CD4-positive, alpha-beta T cell treated with Interleukin-2 at 100 ng/mL for 4 hours (primary cell): ENCODE measurements at regions not wholly inside any gene's neighbourhood (a gene's known extent, or its start where the extent isn't known, plus 50 kb on each side); places are given as distances from the start of the nearest gene placed in this dataset.

Experiments
- DNase-seq: peaks from one replicate; pipeline ENCODE4 v3.0.0-alpha.2; 2020; ENCODE audit warnings: low spot score

DNA sequence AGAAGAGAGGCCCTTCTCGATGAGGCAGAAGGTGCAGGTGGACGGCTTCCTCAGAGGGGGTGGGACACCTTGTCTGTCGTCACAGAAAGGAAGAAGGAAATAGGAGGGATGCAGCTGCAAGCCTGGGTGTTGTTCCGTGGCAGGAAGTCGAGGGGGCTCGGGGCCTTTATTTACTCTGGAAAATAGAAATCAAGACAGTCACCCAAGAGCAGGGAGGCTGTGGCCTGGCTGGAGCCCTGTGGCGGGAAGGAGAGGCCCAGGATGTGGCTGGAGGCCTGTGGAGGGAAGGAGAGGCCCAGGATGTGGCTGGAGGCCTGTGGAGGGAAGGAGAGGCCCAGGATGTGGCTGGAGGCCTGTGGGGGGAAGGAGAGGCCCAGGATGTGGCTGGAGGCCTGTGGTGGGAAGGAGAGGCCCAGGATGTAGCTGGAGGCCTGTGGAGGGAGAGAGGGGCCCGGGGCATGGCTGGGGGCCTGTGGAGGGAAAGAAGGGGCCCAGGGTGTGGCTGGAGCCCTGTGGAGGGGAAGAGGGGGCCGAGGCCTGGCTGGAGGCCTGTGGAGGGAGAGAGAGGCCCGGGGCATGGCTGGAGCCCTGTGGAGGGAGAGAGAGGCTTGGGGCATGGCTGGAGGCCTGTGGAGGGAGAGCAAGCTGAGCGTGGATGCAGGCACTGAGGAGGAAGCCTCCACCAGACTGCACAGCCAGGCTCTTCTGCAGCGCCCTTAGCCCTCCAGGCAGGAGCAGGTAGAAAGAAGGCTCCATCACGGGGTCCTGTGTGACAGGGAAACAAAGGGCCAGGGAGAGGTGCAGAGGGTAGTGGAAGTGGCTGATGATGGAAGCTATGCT, 97.3 kb upstream of the SFMBT2 start:
- DNase-seq = no peak

GRCh38 chr10:7506571-7506970, 95.7 kb upstream of the SFMBT2 start:
- DNase-seq = no peak

- no peak for DNase-seq
Observed at GRCh38 chr10:7505196-7505595, 94.4 kb upstream of the SFMBT2 start.

DNA sequence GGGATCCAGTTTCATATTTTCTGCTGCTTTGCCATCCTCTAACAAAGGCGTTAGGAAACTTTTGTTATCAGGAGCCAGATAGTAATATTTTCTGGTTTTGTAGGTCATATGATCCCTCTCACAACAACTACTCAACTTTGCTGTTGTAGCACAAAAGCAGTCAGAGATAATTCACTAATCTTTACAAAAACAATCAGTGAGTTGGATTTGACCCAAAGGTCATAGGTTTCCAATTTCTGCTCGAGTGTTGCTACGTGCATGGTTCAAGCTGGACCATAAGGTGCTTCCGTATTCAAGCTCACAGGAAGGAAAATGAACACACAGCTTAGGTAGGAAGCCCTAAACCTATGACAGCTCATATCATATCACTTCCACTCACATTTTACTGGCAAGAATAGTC, 92.4 kb upstream of the SFMBT2 start:
- no peak for DNase-seq

GRCh38 chr10:7501157-7501556, 90.3 kb upstream of the SFMBT2 start:
- DNase-seq = no peak

DNA sequence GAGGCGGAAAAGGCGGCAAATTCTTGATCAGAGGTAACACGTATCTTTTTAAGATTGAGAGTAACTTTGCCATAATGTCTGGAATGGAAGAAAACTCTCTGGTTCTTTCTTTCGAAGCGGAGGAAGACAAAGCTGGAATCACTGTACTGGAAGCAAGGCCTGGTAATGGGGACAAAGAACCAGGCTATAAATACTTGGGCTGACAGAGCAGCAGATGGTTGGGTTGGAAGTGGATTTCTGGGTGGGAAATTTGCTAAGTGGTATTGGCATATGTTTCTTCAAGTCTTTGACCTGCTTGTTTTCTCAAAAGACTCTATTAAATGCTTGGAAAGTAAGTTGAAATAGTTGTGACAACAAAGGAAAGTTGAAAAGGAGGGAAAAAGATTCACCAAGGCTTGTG, 87.3 kb upstream of the SFMBT2 start:
- DNase-seq = no peak

DNA sequence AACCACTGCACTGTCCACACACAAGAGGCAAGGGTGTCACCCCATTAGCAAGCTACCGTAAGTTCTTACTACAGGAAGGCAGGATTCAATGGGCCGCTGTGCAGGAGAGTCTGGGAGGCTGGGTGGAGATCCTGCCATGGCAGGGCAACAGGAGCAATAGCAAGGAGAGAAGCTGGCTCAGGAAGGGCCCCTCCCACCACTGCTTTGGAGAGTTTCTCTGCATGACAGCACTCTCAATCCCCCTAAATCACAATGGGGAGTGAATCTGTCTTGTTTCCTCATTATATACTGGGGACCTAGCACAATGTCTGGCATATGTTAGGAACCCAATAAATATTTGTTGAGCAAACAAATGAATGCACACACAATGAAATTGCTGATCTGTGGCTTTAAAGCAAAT, 83.2 kb upstream of the SFMBT2 start:
- no peak for DNase-seq

- peak; percentile 22 for DNase-seq
Observed at GRCh38 chr10:7492660-7493046, 81.8 kb upstream of the SFMBT2 start.

DNA sequence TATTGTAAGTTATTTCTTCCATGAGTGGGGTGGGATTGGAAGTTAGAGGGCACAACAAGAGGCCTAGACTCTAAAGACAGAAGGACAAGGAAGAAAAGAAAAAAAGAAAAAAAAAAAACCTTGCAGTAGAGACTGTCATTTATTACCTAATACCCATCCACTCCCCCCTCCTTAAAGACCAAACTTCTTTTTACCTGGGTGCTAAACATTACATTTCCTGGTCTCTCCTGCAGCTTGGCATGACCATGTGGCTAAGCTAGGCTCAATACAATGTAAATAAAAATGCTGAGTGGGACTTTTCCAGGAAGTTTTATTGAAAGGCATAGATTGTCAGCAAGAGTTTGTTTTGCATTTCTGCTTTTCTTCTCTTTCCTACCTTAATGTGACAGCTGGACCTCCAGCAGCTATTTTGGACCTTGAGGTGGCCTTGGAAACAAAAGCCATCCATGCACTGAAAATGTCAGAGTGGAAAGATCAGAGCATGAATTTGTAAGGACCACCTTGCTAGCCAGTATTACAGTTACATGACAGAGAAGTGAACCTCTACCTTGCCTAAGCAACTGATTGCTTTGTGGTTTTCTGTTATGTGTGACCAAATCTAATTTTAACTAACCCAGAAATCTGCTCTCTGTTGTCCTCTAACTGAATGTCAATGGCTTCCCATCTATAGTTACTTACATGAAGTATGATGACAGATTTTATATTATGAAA, 81.3 kb upstream of the SFMBT2 start:
- DNase-seq = peak; percentile 12

- no peak for DNase-seq
Observed at GRCh38 chr10:7491230-7491629, 80.4 kb upstream of the SFMBT2 start.

DNA sequence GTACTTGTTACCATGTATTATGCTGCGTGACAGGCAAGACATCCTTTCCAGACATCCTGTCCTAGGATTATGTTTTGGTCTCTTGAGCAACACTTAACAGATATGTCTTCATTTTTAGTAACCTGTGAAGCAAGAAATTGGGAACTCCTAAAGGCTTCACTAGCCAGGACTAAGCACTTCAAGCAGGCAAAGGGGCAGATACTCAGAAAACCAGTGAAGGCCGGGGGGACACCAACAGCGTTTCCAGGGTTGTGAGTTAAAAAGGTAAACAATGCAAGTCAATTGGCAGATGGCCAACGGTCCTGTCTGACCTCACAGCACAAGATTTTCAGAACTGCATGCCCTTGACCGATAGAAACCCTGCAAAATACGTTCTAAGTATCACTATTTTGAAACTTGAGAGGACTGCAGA, 77.6 kb upstream of the SFMBT2 start:
- DNase-seq = no peak

DNA sequence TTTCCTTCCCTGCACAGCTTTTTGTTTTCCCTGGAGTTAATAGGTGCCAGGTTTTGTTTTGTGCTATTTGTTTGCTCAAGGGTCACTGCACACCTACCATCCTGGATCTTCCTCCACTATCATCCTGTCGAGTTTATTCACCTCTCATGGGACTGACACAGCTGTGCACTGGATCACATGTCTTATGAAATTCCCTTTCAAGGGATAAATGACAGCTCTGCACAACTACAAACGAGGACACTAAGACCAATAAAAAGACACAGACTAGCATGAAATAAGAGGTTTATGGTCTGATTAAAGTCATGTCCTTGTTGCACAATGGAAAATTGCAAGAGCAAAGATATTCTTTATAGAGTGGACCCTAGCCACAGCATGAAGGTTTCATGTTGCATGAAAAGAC, 76.7 kb upstream of the SFMBT2 start:
- no peak for DNase-seq

DNA sequence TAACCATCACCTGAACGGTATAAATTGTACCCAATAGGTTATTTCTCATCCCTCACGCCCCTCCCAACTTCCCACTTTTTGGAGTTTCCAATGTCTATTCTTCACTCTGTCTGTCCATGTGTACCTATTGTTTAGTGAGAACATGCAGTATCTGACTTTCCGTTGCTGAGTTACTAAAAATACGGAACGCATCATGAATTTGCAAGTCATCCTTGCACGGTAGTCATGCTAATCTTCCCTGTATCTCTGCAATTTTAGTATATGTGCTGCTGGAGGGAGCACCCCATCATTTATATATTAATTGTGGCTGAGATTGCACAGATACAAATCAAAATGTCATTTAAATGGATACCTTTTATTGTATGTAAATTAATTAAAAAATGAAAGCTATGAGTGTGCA, 75.7 kb upstream of the SFMBT2 start:
- no peak for DNase-seq

GRCh38 chr10:7485799-7486198, 75.0 kb upstream of the SFMBT2 start:
- no peak for DNase-seq

DNA sequence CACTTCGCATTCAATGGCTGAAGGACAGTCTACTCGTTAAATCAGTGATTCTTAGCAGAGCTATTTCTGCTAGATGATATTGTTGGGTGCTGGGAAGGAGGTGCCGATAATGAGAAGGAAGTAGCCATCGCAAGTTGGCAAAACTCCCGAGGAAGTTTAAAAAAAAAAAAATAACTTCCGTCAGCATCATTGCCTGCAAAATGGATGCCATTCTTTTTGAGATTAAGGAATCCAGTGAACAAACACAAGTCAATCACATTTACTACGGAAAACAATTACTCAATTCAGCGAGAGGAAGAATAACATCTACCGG, 74.4 kb upstream of the SFMBT2 start:
- peak; percentile 11 for DNase-seq

GRCh38 chr10:7484456-7485243, 73.8 kb upstream of the SFMBT2 start:
- peak; percentile 79 for DNase-seq

DNA sequence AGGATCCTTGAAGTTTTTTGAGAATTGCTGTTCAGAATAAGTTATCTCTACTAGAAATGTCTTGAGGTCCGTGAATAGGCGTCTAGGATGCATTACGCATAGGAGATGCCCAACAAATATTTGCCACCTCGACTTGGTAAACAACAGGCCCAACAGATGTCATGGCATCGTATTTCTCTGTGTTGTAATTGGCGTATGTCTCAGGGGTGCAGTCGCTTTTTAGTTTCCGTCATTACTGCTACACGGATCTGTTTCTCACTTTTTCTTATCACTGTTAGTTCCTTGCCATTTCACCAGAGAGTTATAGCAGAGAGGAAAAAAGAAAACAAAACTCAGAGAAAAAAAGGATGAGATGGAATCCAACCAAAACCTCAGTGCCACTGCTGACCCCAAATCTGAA, 73.0 kb upstream of the SFMBT2 start:
- peak; percentile 23 for DNase-seq

- no peak for DNase-seq
Observed at GRCh38 chr10:7482992-7483391, 72.2 kb upstream of the SFMBT2 start.

DNA sequence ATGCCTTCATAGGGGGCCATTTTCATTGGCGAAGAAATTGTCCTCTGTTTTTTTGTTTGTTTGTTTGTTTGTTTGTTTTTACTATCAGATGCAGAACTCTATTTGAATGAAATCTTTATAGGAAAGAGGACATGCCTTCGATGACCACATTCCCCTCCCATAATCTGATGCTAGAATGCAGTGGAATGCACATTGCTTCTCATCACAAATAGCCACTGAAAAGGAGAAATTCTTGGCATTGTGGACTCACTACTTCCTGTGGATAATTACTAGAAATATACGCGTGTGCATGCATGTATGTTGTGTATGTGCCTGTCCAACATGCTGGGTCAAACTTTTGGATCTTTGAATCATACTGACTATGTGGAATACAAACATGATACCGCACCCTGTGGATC, 70.5 kb upstream of the SFMBT2 start:
- no peak for DNase-seq

DNA sequence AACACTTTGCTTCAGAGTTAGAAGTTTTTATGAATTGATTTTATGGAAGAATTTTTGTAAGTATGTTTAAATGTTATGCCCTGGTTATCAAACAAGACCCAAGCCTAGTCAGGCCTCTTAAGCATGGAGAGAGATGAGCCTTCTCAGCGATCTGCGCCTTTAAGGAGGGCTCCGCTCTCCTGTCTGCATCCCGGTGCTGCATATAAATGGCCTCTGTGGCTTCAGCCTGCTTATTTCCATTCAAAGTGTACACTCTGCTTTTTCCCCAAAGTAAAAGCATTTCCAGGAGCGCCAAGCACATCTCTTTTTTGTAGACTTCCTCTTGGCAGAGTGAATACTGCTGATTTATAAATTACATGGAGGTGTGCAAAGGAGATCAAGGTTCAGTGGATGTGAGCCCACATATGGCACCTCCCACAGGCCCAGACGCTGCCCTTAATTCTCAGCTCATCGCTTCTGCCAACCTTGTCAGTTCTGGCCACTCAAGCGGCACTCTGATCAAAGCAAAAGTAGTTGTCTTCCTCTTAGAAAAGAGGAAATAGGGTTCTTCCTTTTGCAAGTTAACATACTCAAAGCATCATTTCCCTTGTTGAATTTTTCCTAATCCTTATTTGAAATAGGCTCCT, 70.0 kb upstream of the SFMBT2 start:
- no peak for DNase-seq

- DNase-seq = no peak
Observed at GRCh38 chr10:7479861-7480598, 69.2 kb upstream of the SFMBT2 start.
